HFFc6 (cell line): ENCODE measurements at regions not wholly inside any gene's neighbourhood (a gene's known extent, or its start where the extent isn't known, plus 50 kb on each side); places are given as distances from the start of the nearest gene placed in this dataset.

ENCODE experiments used
- DNase-seq: peaks from one replicate; pipeline ENCODE4 v3.0.0-alpha.2; 2018
- H3K27ac Mint-ChIP-seq: 2 replicates; pipeline ENCODE4 v1.8.0; 2020; ENCODE audit warnings: mild to moderate bottlenecking, mixed read lengths
- H3K27me3 Mint-ChIP-seq: 2 replicates; pipeline ENCODE4 v1.8.0; 2021; ENCODE audit warnings: mild to moderate bottlenecking, moderate library complexity, mixed read lengths; ENCODE audit not compliant: insufficient read depth
- H3K36me3 Mint-ChIP-seq: 2 replicates; pipeline ENCODE4 v1.8.0; 2021; ENCODE audit warnings: low read depth, mixed read lengths
- H3K4me1 Mint-ChIP-seq: 2 replicates; pipeline ENCODE4 v1.8.0; 2020; ENCODE audit warnings: low read depth, mixed read lengths
- H3K4me3 Mint-ChIP-seq: 2 replicates; pipeline ENCODE4 v1.8.0; 2020; ENCODE audit warnings: mild to moderate bottlenecking, moderate library complexity, mixed read lengths
- H3K9me3 Mint-ChIP-seq: 2 replicates; pipeline ENCODE4 v1.8.0; 2020; ENCODE audit warnings: mild to moderate bottlenecking, mixed read lengths
- TF ChIP-seq, protein P1 (sequence below): fragments of 200-600 bp; sonication (generic); IDR thresholded peaks from 2 replicates; pipeline ENCODE4 v1.5.0; 2021; ENCODE audit warnings: antibody characterized with exemption, mild to moderate bottlenecking

DNA sequence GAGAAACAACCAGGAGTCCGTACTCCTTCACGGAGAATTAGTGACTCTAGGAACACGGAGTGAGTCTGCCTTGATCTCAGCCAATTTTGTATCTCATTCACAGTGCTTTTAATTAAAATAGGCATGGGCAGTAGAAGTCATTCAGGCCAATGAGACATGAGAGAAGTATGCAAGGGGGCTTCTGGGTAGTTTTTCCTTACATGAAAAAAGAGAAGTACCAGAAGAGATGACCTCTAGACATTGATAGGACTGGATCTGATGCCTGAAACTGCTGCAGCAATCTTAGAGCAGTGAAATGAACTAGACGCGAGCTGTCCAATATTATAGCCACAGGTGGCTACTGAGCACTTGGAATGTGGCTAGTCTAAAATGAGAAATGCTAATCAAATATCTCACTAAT is 187.7 kb upstream of the TLE4 start:
- DNase-seq: no peak
- Mint-ChIP-seq H3K27ac (no peak overlapping the region), H3K4me3 (no peak overlapping the region), H3K4me1 (peaks cover 32% of the 10 kb centered on the region), H3K36me3 (peaks cover 10% of the 10 kb centered on the region; the same call in 1 of the 2 replicates), H3K27me3 (peaks cover 2% of the 10 kb centered on the region; the same call in 1 of the 2 replicates), H3K9me3 (peaks cover 8% of the 10 kb centered on the region)
- TF ChIP-seq, protein P1, sequence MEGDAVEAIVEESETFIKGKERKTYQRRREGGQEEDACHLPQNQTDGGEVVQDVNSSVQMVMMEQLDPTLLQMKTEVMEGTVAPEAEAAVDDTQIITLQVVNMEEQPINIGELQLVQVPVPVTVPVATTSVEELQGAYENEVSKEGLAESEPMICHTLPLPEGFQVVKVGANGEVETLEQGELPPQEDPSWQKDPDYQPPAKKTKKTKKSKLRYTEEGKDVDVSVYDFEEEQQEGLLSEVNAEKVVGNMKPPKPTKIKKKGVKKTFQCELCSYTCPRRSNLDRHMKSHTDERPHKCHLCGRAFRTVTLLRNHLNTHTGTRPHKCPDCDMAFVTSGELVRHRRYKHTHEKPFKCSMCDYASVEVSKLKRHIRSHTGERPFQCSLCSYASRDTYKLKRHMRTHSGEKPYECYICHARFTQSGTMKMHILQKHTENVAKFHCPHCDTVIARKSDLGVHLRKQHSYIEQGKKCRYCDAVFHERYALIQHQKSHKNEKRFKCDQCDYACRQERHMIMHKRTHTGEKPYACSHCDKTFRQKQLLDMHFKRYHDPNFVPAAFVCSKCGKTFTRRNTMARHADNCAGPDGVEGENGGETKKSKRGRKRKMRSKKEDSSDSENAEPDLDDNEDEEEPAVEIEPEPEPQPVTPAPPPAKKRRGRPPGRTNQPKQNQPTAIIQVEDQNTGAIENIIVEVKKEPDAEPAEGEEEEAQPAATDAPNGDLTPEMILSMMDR: no peak

- peaks cover 37% of the 10 kb centered on the region for H3K4me1 Mint-ChIP-seq
Observed at GRCh38 chr9:79384501-79384900, 187.3 kb upstream of the TLE4 start.

GRCh38 chr9:79387101-79387835 is 184.5 kb upstream of the TLE4 start:
- no peaks in the 10 kb centered on the region for H3K36me3 Mint-ChIP-seq
- H3K27me3 Mint-ChIP-seq: peaks cover under 1% of the 10 kb centered on the region; the same call in 1 of the 2 replicates
- DNase-seq: no peak
- H3K9me3 Mint-ChIP-seq: no peaks in the 10 kb centered on the region
- H3K4me3 Mint-ChIP-seq: no peak overlapping the region
- H3K4me1 Mint-ChIP-seq: peaks cover 46% of the 10 kb centered on the region
- no peak overlapping the region for H3K27ac Mint-ChIP-seq
- TF ChIP-seq, protein P1: no peak

More at GRCh38 chr9:79384501-79384900, 187.3 kb upstream of the TLE4 start:
- H3K9me3 Mint-ChIP-seq: peaks cover 5% of the 10 kb centered on the region
- TF ChIP-seq, protein P1: no peak
- DNase-seq: peak; percentile 36
- no peak overlapping the region for H3K4me3 Mint-ChIP-seq
- H3K27me3 Mint-ChIP-seq: peaks cover 2% of the 10 kb centered on the region; the same call in 1 of the 2 replicates
- no peak overlapping the region for H3K27ac Mint-ChIP-seq
- H3K36me3 Mint-ChIP-seq: peaks cover 5% of the 10 kb centered on the region; the same call in 1 of the 2 replicates

DNA sequence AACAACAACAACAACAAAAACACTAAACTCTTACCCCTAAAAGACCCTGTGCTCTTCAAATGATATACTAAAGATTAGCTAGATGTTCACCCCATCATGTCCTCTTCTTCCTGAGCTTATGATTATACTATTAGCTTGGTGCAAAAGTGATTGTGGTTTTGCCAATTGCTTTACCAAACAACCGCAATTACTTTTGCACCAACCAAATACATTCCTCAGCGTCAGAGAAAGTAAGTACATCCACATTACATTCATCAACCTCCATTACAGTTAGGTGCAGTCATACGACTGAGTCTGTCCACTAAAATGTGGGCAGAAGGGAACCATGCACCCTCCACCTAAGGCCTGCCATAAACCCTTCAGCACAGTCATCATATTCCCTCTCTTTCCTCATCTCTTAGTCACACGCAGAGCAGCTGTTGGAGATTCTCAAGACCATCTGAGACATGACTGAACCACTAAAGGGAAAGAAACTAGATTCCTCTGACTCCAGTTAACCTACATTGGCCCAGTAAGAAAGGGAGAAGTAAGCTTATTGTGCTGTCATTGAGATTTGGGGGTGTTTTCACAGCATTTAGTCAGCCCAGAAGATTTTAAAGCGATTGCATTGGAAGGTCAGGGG is 181.6 kb upstream of the TLE4 start:
- Mint-ChIP-seq H3K27ac (no peak overlapping the region), H3K4me3 (no peak overlapping the region), H3K4me1 (peaks cover 24% of the 10 kb centered on the region), H3K36me3 (no peaks in the 10 kb centered on the region), H3K9me3 (no peaks in the 10 kb centered on the region), H3K27me3 (no peaks in the 10 kb centered on the region)
- DNase-seq: peak; percentile 48
- TF ChIP-seq, protein P1: no peak

DNA sequence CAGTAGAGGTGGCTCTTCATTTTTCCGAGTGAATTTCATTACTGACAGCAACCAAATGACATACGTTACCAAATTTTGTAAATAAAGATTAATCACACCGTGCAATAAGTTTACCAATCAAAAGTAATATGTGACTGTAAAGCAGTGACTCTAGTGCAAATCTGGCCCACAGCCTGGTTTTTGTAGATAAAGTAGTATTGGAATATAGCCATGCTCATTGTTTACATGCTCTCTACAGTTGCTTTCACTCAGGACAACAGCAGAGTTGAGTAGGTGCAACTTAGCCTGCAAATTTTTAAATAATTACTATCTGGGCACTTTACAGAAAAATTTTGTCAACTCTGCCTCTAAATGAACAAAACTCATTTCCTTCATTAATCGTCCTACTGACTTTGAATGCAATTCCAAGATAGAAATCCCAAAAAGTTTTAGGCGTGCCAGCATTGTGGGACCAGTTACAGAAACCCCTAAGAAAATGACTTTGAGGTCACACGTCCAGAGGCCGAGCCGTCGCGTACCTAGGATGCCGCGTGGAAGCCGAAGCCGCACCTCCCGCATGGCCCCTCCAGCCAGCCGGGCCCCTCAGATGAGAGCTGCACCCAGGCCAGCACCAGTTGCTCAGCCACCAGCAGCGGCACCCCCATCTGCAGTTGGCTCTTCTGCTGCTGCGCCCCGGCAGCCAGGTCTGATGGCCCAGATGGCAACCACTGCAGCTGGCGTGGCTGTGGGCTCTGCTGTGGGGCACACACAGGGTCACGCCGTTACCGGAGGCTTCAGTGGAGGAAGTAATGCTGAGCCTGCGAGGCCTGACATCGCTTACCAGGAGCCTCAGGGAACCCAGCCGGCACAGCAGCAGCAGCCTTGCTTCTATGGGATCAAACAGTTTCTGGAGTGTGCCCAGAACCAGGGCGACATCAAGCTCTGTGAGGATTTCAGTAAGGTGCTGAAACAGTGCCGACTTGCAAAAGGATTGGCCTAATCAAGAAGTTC is 180.7 kb upstream of the TLE4 start:
- Mint-ChIP-seq H3K36me3 (no peaks in the 10 kb centered on the region), H3K9me3 (no peaks in the 10 kb centered on the region), H3K4me3 (no peak overlapping the region), H3K27ac (no peak overlapping the region), H3K4me1 (peaks cover 24% of the 10 kb centered on the region), H3K27me3 (no peaks in the 10 kb centered on the region)
- TF ChIP-seq, protein P1: no peak
- DNase-seq: no peak
